IPS-15b (cell line): ENCODE measurements at regions not wholly inside any gene's neighbourhood (a gene's known extent, or its start where the extent isn't known, plus 50 kb on each side); places are given as distances from the start of the nearest gene placed in this dataset.

ENCODE experiments used
- H3K27me3 ChIP-seq: one replicate; pipeline ENCODE4 v1.6.1; 2013; ENCODE audit warnings: low read length; ENCODE audit not compliant: control insufficient read depth, insufficient read depth
- H3K36me3 ChIP-seq: one replicate; pipeline ENCODE4 v1.6.1; 2013; ENCODE audit warnings: low read length; ENCODE audit not compliant: control insufficient read depth, insufficient read depth
- H3K4me1 ChIP-seq: one replicate; pipeline ENCODE4 v1.6.1; 2013; ENCODE audit warnings: mild to moderate bottlenecking, low read length; ENCODE audit not compliant: control insufficient read depth, insufficient read depth
- H3K4me3 ChIP-seq: one replicate; pipeline ENCODE4 v1.5.1; 2013; ENCODE audit warnings: low read depth, low read length
- H3K9ac ChIP-seq: one replicate; pipeline ENCODE4 v1.6.1; 2013; ENCODE audit warnings: low read depth, mild to moderate bottlenecking, low read length
- H3K9me3 ChIP-seq: one replicate; pipeline ENCODE4 v1.6.1; 2013; ENCODE audit warnings: mild to moderate bottlenecking, low read length; ENCODE audit not compliant: control insufficient read depth, insufficient read depth

DNA sequence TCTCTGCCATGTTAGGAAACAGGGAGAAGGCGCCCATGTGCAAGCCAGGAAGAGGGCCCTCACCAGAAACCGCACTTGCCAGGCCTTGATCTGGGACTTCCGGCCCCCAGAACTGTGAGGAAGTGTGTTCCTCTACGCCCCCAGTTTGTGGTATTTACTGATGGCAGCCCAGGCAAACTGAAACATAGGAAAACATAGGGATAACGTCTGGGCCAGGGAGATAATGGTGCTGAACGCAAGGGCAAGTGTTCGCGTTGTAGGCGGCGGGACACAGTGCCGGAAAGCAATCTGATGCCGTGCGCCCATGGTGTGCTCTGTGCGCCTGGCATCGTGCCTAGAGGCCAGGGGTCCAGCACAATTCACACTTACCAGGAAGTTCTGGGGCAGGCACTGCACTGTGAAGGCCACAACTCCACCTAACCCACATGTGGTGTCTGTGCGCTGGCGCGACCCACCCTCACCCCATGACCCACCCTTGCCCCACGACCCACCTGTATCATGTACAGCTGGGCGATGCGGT, 53.6 kb downstream of the ARL6IP4 start:
- no peaks in the 10 kb centered on the region for H3K9me3 ChIP-seq
- H3K4me1 ChIP-seq, result no peaks in the 10 kb centered on the region
- no peaks in the 10 kb centered on the region for H3K27me3 ChIP-seq
- H3K4me3 ChIP-seq, result no peak overlapping the region
- peaks cover 3% of the 10 kb centered on the region for H3K36me3 ChIP-seq
- no peak overlapping the region for H3K9ac ChIP-seq

DNA sequence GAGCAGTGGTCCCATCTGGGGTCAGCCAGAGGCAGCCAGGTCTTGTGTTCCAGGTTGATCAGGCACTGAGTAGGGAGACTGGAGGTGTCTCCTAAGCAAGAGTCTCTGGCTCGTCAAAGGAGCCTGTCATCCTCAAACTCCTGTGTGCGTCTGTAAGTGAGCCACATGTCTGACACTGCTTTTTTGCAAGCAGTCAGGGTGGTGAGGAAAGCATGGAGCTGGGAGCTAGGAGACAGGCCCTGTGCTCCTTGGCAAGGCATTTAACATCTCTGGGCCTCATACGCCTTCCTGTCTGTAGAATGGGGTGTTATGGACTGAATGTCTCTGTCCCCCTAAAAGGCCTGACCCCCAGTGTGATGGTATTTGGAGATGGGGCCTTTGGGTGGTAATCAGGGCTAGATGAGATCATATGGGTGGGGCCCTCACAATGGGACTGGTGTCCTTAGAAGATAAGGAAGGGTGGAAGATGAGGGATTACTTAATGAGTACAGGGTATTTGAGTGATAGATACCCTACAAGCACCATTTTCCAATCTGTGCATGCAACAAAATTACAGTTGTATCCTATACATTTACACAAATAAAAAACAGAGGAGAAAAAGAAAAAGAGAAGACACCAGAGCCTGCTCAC, 53.0 kb downstream of the ARL6IP4 start:
- H3K9ac ChIP-seq, result no peak overlapping the region
- no peak overlapping the region for H3K4me3 ChIP-seq
- peaks cover 3% of the 10 kb centered on the region for H3K36me3 ChIP-seq
- no peaks in the 10 kb centered on the region for H3K9me3 ChIP-seq
- H3K27me3 ChIP-seq, result no peaks in the 10 kb centered on the region
- H3K4me1 ChIP-seq, result peaks cover under 1% of the 10 kb centered on the region

DNA sequence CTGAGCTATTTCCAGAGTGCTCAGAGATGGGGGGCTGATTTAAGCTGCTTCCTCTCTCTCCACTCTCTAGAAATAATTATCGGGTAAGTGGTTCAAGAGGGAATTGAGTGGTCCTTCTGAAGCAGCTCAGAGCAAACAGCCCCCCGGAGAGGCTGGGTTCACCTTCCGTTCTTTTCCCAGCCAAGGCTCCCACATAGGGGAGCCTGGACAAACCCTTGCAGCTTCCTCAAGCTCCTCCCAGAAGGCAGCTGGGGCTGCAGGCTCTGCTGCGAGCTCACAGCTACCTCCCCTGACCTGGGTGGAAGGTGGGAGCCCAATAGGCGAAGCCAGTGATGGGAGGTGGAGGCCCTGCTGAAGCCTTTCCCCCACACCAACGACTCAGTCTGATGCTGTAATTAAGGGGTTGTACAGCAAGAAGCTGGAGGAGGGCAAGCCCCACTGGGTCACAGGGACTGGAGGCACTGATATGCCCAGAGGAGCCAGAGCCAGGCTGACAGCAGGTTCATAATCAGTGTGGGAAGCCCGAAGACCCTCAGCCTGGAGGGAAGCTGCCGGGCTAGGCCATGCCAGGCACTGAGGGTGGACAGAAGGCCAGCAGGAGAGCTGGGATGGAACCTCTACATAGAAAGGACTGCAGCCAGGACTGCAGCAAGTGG, 52.4 kb downstream of the ARL6IP4 start:
- H3K4me1 ChIP-seq, result peaks cover 3% of the 10 kb centered on the region
- no peak overlapping the region for H3K9ac ChIP-seq
- peaks cover 3% of the 10 kb centered on the region for H3K36me3 ChIP-seq
- H3K27me3 ChIP-seq, result no peaks in the 10 kb centered on the region
- H3K9me3 ChIP-seq, result no peaks in the 10 kb centered on the region
- no peak overlapping the region for H3K4me3 ChIP-seq
